Brain microvascular endothelial cell (primary cell): ENCODE measurements at regions not wholly inside any gene's neighbourhood (a gene's known extent, or its start where the extent isn't known, plus 50 kb on each side); places are given as distances from the start of the nearest gene placed in this dataset.

Experiments used
- DNase-seq: peaks from one replicate; pipeline ENCODE4 v3.0.0-alpha.2; 2020
- H3K27ac ChIP-seq: fragments of 250-450 bp; sonication (Bioruptor Pico); 2 replicates; pipeline ENCODE4 v1.5.1; 2020; ENCODE audit warnings: mild to moderate bottlenecking, moderate library complexity
- H3K27me3 ChIP-seq: fragments of 250-450 bp; sonication (Bioruptor Pico); replicated peaks from 2 replicates; pipeline ENCODE4 v1.5.1; 2020; ENCODE audit warnings: mild to moderate bottlenecking
- H3K36me3 ChIP-seq: fragments of 250-450 bp; sonication (Bioruptor Pico); replicated peaks from 2 replicates; pipeline ENCODE4 v1.5.1; 2020; ENCODE audit warnings: mild to moderate bottlenecking
- H3K4me3 ChIP-seq: 2 replicates; pipeline ENCODE4 v1.5.1; 2011; ENCODE audit warnings: low read depth, mild to moderate bottlenecking, control low read depth, low read length, moderate library complexity
- in situ Hi-C: cut with HindIII; loops from 2 replicates; pipeline ENCODE4 v1.10.0; 2017; ENCODE audit warnings: low sequenced_read_pairs, low pct_ligation_motif_present
- TF ChIP-seq, protein P1 (sequence below): IDR thresholded peaks from 2 replicates; pipeline ENCODE4 v1.5.1; 2011; ENCODE audit warnings: low read depth, mild to moderate bottlenecking, moderate library complexity, low read length, control low read depth, inconsistent platforms; ENCODE audit errors: missing control alignments

DNA sequence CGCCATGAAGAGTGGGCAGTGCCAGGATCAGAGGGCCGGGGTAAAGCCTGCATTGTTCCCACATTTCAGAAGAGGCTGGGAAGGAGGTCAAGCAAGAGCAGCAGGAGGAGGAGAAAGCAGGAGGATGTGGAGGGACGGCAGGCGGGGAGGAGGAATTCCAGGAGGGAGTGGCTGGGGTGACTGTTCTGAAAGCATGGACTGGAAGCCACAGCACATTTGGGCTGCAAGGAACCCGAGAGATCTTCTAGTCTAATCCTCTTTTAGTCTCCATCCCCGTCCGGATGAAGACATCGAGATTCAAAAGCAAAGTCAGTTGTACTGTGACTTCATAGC lies 76.9 kb downstream of the FAM50B start:
- no peak for DNase-seq
- in situ Hi-C loops: no loop called here
- H3K36me3 ChIP-seq: no peaks in the 10 kb centered on the region
- no peak overlapping the region for H3K27ac ChIP-seq
- TF ChIP-seq, protein P1, sequence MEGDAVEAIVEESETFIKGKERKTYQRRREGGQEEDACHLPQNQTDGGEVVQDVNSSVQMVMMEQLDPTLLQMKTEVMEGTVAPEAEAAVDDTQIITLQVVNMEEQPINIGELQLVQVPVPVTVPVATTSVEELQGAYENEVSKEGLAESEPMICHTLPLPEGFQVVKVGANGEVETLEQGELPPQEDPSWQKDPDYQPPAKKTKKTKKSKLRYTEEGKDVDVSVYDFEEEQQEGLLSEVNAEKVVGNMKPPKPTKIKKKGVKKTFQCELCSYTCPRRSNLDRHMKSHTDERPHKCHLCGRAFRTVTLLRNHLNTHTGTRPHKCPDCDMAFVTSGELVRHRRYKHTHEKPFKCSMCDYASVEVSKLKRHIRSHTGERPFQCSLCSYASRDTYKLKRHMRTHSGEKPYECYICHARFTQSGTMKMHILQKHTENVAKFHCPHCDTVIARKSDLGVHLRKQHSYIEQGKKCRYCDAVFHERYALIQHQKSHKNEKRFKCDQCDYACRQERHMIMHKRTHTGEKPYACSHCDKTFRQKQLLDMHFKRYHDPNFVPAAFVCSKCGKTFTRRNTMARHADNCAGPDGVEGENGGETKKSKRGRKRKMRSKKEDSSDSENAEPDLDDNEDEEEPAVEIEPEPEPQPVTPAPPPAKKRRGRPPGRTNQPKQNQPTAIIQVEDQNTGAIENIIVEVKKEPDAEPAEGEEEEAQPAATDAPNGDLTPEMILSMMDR: no peak
- H3K4me3 ChIP-seq: no peak overlapping the region
- no peaks in the 10 kb centered on the region for H3K27me3 ChIP-seq

GRCh38 chr6:3928111-3928510 lies 78.9 kb downstream of the FAM50B start:
- Histone ChIP-seq H3K27me3 (no peaks in the 10 kb centered on the region), H3K4me3 (no peak overlapping the region), H3K27ac (no peak overlapping the region), H3K36me3 (no peaks in the 10 kb centered on the region)
- in situ Hi-C loops: no loop called here
- TF ChIP-seq, protein P1: no peak
- DNase-seq: no peak

GRCh38 chr6:3929281-3929798 lies 80.2 kb downstream of the FAM50B start:
- Histone ChIP-seq H3K36me3 (no peaks in the 10 kb centered on the region), H3K27me3 (no peaks in the 10 kb centered on the region), H3K27ac (peak overlapping the region; percentile 28), H3K4me3 (no peak overlapping the region)
- in situ Hi-C loops: no loop called here
- TF ChIP-seq, protein P1: no peak
- peak; percentile 66 for DNase-seq

DNA sequence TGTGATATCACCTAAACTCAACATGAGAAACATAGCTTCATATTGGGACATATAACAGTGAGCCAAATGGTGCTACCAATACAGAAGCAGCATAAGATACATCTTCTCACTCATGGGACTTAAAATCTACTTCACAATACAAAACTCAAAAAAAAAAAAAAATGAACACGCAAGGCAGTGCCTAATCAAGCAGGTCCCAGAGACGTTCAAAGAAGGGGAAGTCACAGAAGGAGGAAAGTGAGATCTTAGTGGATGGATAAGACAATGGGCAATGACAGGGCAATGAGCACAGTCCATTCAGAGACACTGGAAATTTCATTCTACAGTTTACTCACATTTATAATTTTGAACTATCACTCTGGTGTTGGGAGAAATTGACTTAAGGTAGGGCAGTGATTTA lies 88.3 kb downstream of the FAM50B start:
- Histone ChIP-seq H3K27ac (no peak overlapping the region), H3K27me3 (no peaks in the 10 kb centered on the region), H3K36me3 (no peaks in the 10 kb centered on the region), H3K4me3 (no peak overlapping the region)
- TF ChIP-seq, protein P1: no peak
- in situ Hi-C loops: no loop called here
- DNase-seq: no peak

DNA sequence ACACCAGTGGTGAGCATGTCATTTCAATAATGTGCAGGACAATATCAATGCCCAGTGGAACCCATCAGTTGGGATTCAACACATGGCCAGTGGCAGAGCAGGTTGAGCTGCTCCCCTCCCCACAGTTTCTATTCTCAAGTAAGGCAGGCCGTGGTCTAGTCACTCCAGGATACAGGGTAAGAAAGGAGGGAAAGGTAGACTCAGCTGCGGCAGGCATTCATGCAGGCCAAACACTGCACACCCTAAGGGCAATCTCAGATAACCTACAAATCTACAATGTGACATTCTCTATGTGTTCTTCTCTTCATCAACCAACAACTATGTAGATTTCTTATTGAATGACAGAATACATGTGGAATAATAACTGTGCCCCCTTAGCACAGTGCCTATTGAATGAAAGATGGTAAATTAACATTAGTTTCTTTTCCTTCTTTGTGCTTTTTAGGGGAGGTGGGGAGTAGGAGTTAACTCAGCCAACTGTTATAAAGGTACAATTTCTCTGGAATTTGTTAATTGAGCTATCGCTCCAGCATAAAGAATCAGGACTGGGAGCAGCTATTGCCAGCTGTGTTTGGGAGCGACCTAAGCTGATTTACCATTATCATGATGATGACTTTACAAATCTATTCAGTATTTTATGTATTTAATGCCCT lies 89.7 kb downstream of the FAM50B start:
- Histone ChIP-seq H3K27ac (no peak overlapping the region), H3K36me3 (no peaks in the 10 kb centered on the region), H3K4me3 (no peak overlapping the region), H3K27me3 (no peaks in the 10 kb centered on the region)
- TF ChIP-seq, protein P1: no peak
- DNase-seq: no peak
- in situ Hi-C loops: no loop called here

GRCh38 chr6:3939368-3939958 lies 90.3 kb downstream of the FAM50B start:
- no peak overlapping the region for H3K4me3 ChIP-seq
- DNase-seq: no peak
- no peak overlapping the region for H3K27ac ChIP-seq
- H3K27me3 ChIP-seq: no peaks in the 10 kb centered on the region
- in situ Hi-C loops: no loop called here
- TF ChIP-seq, protein P1: no peak
- H3K36me3 ChIP-seq: no peaks in the 10 kb centered on the region
